ENCODE measurements at regions not wholly inside any gene's neighbourhood (a gene's known extent, or its start where the extent isn't known, plus 50 kb on each side); places are given as distances from the start of the nearest gene placed in this dataset.

GRCh38 chr4:117768610-117769009 is 265.7 kb upstream of the NDST3 start:
- H3K4me3 ChIP-seq (ENCODE audit: low read length) = no peak overlapping the region

GRCh38 chr4:117770269-117771102 is 263.8 kb upstream of the NDST3 start:
- H3K4me3 ChIP-seq (ENCODE audit: low read length) = no peak overlapping the region
- H3K9me3 ChIP-seq (ENCODE audit: control insufficient read depth, insufficient read depth, low read length) = no peaks in the 10 kb centered on the region
- H3F3A ChIP-seq (ENCODE audit: control insufficient read depth, insufficient read depth) = no peaks in the 10 kb centered on the region
- H4K20me1 ChIP-seq (ENCODE audit: control insufficient read depth, insufficient read depth, low read depth, low read length) = no peaks in the 10 kb centered on the region
- no peaks in the 10 kb centered on the region for H3K9me2 ChIP-seq (replicated peaks; ENCODE audit: control insufficient read depth, low read length)
- no peaks in the 10 kb centered on the region for H3K4me1 ChIP-seq (ENCODE audit: control insufficient read depth, low read length)
- H3K36me3 ChIP-seq (ENCODE audit: control insufficient read depth, low read length) = no peaks in the 10 kb centered on the region
- no peaks in the 10 kb centered on the region for H3K79me2 ChIP-seq (ENCODE audit: control insufficient read depth, low read length)
- no peak overlapping the region for H3K4me2 ChIP-seq (ENCODE audit: low read length)
- no peaks in the 10 kb centered on the region for H3K27me3 ChIP-seq (ENCODE audit: control insufficient read depth, low read length)
- H3K27ac ChIP-seq (ENCODE audit: low read depth, low read length) = no peak overlapping the region
- no peak for TF ChIP-seq EZH2phosphoT487 (IDR thresholded peaks at IDR 0.05; ENCODE audit: borderline replicate concordance, low read length)
- TF ChIP-seq CTCF (IDR thresholded peaks at IDR 0.05; ENCODE audit: low read depth, low read length, poor library complexity, severe bottlenecking) = no peak

More at GRCh38 chr4:117768610-117769009, 265.7 kb upstream of the NDST3 start:
- H3K27ac ChIP-seq (ENCODE audit: low read depth, low read length) = no peak overlapping the region
- no peaks in the 10 kb centered on the region for H3F3A ChIP-seq (ENCODE audit: control insufficient read depth, insufficient read depth)
- no peaks in the 10 kb centered on the region for H3K27me3 ChIP-seq (ENCODE audit: control insufficient read depth, low read length)
- H3K36me3 ChIP-seq (ENCODE audit: control insufficient read depth, low read length) = no peaks in the 10 kb centered on the region
- no peak for TF ChIP-seq CTCF (IDR thresholded peaks at IDR 0.05; ENCODE audit: low read depth, low read length, poor library complexity, severe bottlenecking)
- TF ChIP-seq EZH2phosphoT487 (IDR thresholded peaks at IDR 0.05; ENCODE audit: borderline replicate concordance, low read length) = no peak
- no peaks in the 10 kb centered on the region for H3K4me1 ChIP-seq (ENCODE audit: control insufficient read depth, low read length)
- no peaks in the 10 kb centered on the region for H3K9me2 ChIP-seq (replicated peaks; ENCODE audit: control insufficient read depth, low read length)
- H3K4me2 ChIP-seq (ENCODE audit: low read length) = no peak overlapping the region
- H4K20me1 ChIP-seq (ENCODE audit: control insufficient read depth, insufficient read depth, low read depth, low read length) = no peaks in the 10 kb centered on the region
- no peaks in the 10 kb centered on the region for H3K79me2 ChIP-seq (ENCODE audit: control insufficient read depth, low read length)
- no peaks in the 10 kb centered on the region for H3K9me3 ChIP-seq (ENCODE audit: control insufficient read depth, insufficient read depth, low read length)

GRCh38 chr4:117771647-117772337 is 262.5 kb upstream of the NDST3 start:
- H3K4me3 ChIP-seq (ENCODE audit: low read length) = no peak overlapping the region
- H3K79me2 ChIP-seq (ENCODE audit: control insufficient read depth, low read length) = no peaks in the 10 kb centered on the region
- no peaks in the 10 kb centered on the region for H3K36me3 ChIP-seq (ENCODE audit: control insufficient read depth, low read length)
- TF ChIP-seq CTCF (IDR thresholded peaks at IDR 0.05; ENCODE audit: low read depth, low read length, poor library complexity, severe bottlenecking) = no peak
- TF ChIP-seq EZH2phosphoT487 (IDR thresholded peaks at IDR 0.05; ENCODE audit: borderline replicate concordance, low read length) = no peak
- H3K4me2 ChIP-seq (ENCODE audit: low read length) = no peak overlapping the region
- H3K9me3 ChIP-seq (ENCODE audit: control insufficient read depth, insufficient read depth, low read length) = no peaks in the 10 kb centered on the region
- H3F3A ChIP-seq (ENCODE audit: control insufficient read depth, insufficient read depth) = no peaks in the 10 kb centered on the region
- H3K27ac ChIP-seq (ENCODE audit: low read depth, low read length) = no peak overlapping the region
- no peaks in the 10 kb centered on the region for H4K20me1 ChIP-seq (ENCODE audit: control insufficient read depth, insufficient read depth, low read depth, low read length)
- H3K9me2 ChIP-seq (replicated peaks; ENCODE audit: control insufficient read depth, low read length) = no peaks in the 10 kb centered on the region
- no peaks in the 10 kb centered on the region for H3K4me1 ChIP-seq (ENCODE audit: control insufficient read depth, low read length)
- no peaks in the 10 kb centered on the region for H3K27me3 ChIP-seq (ENCODE audit: control insufficient read depth, low read length)
